Activated naive CD4-positive, alpha-beta T cell treated with anti-CD3 and anti-CD28 coated beads, Interleukin-2, amount 50 U/mL, for 24 hours (primary cell): ENCODE measurements at regions not wholly inside any gene's neighbourhood (a gene's known extent, or its start where the extent isn't known, plus 50 kb on each side); places are given as distances from the start of the nearest gene placed in this dataset.

ENCODE experiments used
- H3K27ac Mint-ChIP-seq: one replicate; pipeline ENCODE4 v1.8.0; 2021; ENCODE audit warnings: mild to moderate bottlenecking, mixed read lengths
- H3K27me3 Mint-ChIP-seq: one replicate; pipeline ENCODE4 v1.8.0; 2021; ENCODE audit warnings: mixed read lengths
- H3K36me3 Mint-ChIP-seq: one replicate; pipeline ENCODE4 v1.8.0; 2021; ENCODE audit warnings: mixed read lengths
- H3K4me1 Mint-ChIP-seq: one replicate; pipeline ENCODE4 v1.8.0; 2021; ENCODE audit warnings: mixed read lengths
- H3K4me3 Mint-ChIP-seq: one replicate; pipeline ENCODE4 v1.8.0; 2021; ENCODE audit warnings: mild to moderate bottlenecking, mixed read lengths
- H3K9me3 Mint-ChIP-seq: one replicate; pipeline ENCODE4 v1.8.0; 2021; ENCODE audit warnings: mixed read lengths

GRCh38 chr6:44662461-44663121, 275.1 kb downstream of the CDC5L start:
- no peak overlapping the region for H3K27ac Mint-ChIP-seq
- no peak overlapping the region for H3K4me3 Mint-ChIP-seq
- H3K27me3 Mint-ChIP-seq, result no peaks in the 10 kb centered on the region

DNA sequence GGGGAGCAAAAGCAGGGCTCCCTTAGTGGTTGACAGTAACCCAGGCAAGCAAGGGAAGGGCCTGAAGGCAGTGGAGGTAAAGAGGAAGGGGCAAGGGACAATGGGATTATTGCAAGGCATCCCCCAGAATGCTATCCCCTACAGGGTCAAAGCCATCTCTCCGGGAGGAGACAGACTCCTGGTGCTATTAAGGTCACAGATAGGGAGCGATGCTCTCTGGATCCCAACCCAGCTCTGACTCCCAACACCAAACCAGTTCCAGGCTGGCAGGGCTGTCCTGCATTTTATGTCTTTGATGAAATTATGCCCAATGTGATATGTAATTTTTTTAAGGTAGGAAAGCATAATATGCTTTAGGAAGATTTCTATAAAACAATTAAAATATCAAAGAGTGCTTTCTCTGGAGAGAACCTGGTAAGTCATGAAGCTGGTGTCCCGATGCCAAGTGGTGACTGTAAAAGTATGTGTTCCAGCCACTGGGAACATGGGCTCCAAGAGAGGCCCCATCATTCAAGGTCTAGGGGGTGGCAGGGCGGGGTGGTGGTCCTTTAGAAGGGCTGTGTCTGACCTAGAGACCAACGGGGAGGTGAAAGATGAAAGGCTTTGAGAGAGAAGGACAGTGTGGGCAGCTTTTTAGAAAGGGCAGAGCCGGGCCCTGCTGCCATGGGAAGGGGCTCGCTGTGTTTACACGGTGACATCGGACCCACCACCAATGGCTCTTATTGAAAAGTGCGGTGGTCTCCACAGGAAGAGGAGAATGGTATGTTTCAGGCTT, 276.5 kb downstream of the CDC5L start:
- H3K4me1 Mint-ChIP-seq, result no peaks in the 10 kb centered on the region
- no peak overlapping the region for H3K4me3 Mint-ChIP-seq
- H3K27ac Mint-ChIP-seq, result no peak overlapping the region
- no peaks in the 10 kb centered on the region for H3K27me3 Mint-ChIP-seq
- H3K36me3 Mint-ChIP-seq, result no peaks in the 10 kb centered on the region
- no peaks in the 10 kb centered on the region for H3K9me3 Mint-ChIP-seq

More at GRCh38 chr6:44662461-44663121, 275.1 kb downstream of the CDC5L start:
- H3K36me3 Mint-ChIP-seq, result no peaks in the 10 kb centered on the region
- H3K9me3 Mint-ChIP-seq, result no peaks in the 10 kb centered on the region
- H3K4me1 Mint-ChIP-seq, result no peaks in the 10 kb centered on the region

- no peak overlapping the region for H3K27ac Mint-ChIP-seq
- no peaks in the 10 kb centered on the region for H3K9me3 Mint-ChIP-seq
- H3K27me3 Mint-ChIP-seq, result no peaks in the 10 kb centered on the region
- no peaks in the 10 kb centered on the region for H3K4me1 Mint-ChIP-seq
- no peaks in the 10 kb centered on the region for H3K36me3 Mint-ChIP-seq
- no peak overlapping the region for H3K4me3 Mint-ChIP-seq
Observed at GRCh38 chr6:44664716-44665115, 277.2 kb downstream of the CDC5L start.

GRCh38 chr6:44665143-44665542, 277.6 kb downstream of the CDC5L start:
- Mint-ChIP-seq H3K36me3 (no peaks in the 10 kb centered on the region), H3K27ac (no peak overlapping the region), H3K9me3 (no peaks in the 10 kb centered on the region), H3K4me1 (no peaks in the 10 kb centered on the region), H3K4me3 (no peak overlapping the region), H3K27me3 (no peaks in the 10 kb centered on the region)

GRCh38 chr6:44665683-44666082, 278.2 kb downstream of the CDC5L start:
- Mint-ChIP-seq H3K36me3 (no peaks in the 10 kb centered on the region), H3K27me3 (no peaks in the 10 kb centered on the region)

GRCh38 chr6:44666324-44666723, 278.8 kb downstream of the CDC5L start:
- Mint-ChIP-seq H3K27me3 (no peaks in the 10 kb centered on the region), H3K9me3 (no peaks in the 10 kb centered on the region), H3K36me3 (no peaks in the 10 kb centered on the region), H3K4me1 (no peaks in the 10 kb centered on the region), H3K4me3 (no peak overlapping the region), H3K27ac (no peak overlapping the region)

More at GRCh38 chr6:44665683-44666082, 278.2 kb downstream of the CDC5L start:
- Mint-ChIP-seq H3K4me1 (no peaks in the 10 kb centered on the region), H3K9me3 (no peaks in the 10 kb centered on the region), H3K4me3 (no peak overlapping the region), H3K27ac (no peak overlapping the region)

DNA sequence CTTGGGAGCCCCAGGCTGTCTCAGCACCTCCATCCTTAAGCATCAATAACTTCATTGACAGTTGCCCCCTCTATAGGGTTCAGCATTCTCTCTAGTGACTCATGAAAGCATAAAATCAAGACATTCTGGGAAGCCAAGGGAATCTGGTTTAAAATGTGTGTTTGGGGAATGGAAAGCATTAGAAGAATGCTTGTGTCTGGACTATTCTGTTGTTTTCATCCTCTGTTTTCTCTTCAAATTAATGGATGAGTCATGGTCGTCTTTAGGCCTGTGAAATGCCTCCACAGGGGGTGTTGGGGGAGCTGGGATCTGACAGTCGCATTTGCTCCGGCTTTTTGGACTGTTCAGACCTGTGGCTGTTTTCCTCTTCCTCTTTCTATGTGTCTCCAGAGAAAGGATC, 279.7 kb downstream of the CDC5L start:
- no peaks in the 10 kb centered on the region for H3K36me3 Mint-ChIP-seq
- H3K27ac Mint-ChIP-seq, result no peak overlapping the region
- H3K9me3 Mint-ChIP-seq, result no peaks in the 10 kb centered on the region
- H3K4me3 Mint-ChIP-seq, result no peak overlapping the region
- H3K4me1 Mint-ChIP-seq, result no peaks in the 10 kb centered on the region
- H3K27me3 Mint-ChIP-seq, result peaks cover 2% of the 10 kb centered on the region

DNA sequence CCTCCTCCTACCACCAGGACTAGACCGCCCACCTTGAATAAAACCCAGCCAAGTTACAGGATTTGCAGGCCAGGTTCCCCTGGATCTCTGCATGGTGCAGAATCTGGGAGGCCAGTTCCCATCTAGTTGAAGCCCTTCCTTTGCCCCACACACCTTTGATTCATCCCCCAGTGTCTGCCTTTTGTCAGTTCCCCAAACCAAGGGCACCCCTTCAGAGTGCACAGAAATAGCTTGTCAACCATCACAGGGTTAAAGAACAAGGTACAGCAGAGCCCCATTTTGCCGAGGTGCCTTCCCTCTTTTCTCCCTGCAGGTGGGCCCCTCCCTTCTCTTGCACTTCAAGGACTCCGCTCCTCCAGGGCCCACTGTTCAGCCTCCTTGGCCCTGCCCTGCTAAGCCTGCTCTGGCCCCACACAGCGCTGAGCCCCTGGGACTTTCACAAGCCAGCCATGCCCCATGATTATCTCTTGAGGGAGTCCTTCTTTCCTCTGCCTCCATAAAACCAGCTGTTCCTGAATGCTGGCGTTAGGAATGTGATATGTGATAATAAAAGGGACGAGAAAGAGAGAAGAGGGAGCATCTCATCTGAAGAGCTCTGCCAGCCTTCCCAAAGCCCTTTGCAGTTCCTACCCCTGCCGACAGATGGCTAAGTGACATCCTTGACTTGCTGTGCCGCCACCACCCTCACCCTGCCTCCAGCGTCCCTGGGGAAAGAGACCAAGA, 280.3 kb downstream of the CDC5L start:
- H3K9me3 Mint-ChIP-seq, result no peaks in the 10 kb centered on the region
- H3K4me3 Mint-ChIP-seq, result no peak overlapping the region
- no peaks in the 10 kb centered on the region for H3K4me1 Mint-ChIP-seq
- no peaks in the 10 kb centered on the region for H3K36me3 Mint-ChIP-seq
- no peak overlapping the region for H3K27ac Mint-ChIP-seq
- peaks cover 2% of the 10 kb centered on the region for H3K27me3 Mint-ChIP-seq

DNA sequence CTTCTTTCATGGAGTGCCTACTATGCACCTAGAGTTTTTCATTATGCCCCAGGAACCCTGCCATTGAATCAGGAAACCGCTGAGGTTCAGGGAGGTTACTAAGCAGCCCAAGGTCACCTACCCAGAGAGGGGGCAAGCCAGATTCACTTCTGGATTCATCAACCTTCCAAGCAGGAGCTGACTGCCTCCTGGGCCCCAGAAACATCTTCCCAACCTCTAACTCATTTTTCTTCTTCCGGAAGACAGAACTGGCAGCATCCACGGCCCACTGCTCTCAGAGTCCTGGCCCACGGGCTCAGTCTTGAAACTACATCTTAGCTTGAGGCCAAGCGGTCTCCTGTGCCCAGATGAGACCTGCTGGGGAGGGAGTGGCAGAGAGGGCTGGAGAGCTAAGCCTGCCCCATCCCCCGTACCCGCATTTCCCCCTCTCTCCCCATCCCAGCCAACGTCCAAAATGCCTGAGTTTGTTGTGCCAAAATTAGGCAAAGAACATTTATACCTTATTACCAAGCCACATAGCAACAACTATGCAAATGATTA, 281.0 kb downstream of the CDC5L start:
- no peaks in the 10 kb centered on the region for H3K4me1 Mint-ChIP-seq
- no peaks in the 10 kb centered on the region for H3K36me3 Mint-ChIP-seq
- H3K27ac Mint-ChIP-seq, result no peak overlapping the region

DNA sequence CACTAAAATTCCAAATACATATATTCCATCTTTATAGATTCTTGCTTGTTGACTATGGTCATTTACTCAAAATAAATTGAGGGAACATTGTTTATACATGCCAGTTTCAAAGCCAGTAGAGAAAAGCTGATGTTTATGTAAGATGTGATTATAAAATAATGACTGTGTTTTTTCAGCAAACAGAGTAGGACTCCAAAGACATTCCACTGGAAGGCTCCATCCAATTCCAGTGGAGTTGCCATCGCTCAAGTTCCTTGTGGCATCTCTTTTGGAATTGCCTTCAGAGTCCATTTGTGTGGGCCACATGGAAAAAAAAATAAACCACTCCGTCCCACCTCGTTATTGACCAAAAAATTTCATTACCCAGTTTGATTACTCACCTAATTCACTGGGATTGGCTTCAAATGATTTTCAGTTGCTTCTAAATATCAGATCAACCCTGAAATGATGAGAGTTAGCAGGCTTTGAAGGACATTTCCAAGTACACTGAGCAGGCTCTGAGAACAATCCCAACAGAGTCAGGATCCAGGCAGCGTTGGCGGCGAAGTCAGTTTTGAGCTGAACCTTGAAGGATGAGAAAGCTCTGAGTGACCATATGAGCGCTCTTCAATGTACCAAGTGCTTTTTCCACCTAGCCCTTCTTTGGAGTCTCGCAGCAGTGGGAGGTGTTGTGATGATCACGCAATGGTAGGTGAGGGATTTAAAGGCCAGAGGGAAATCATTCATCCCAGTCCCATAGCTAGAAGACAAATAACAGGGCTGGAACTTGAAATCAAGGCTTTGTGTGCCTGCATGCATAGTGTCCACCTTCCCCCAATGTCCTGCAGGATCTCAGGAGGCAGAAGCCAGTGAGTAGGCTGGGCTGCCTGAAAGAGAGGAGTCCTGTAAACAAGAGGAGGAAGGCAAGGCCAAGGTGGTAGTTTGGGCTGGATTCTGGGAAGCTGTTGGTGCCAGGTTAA, 281.7 kb downstream of the CDC5L start:
- H3K36me3 Mint-ChIP-seq, result no peaks in the 10 kb centered on the region
- H3K4me1 Mint-ChIP-seq, result no peaks in the 10 kb centered on the region
- H3K27me3 Mint-ChIP-seq, result peaks cover 2% of the 10 kb centered on the region
- H3K4me3 Mint-ChIP-seq, result no peak overlapping the region
- H3K9me3 Mint-ChIP-seq, result no peaks in the 10 kb centered on the region
- H3K27ac Mint-ChIP-seq, result no peak overlapping the region

More for the DNA sequence above, 281.0 kb downstream of the CDC5L start:
- H3K27me3 Mint-ChIP-seq, result peaks cover 2% of the 10 kb centered on the region
- H3K4me3 Mint-ChIP-seq, result no peak overlapping the region
- no peaks in the 10 kb centered on the region for H3K9me3 Mint-ChIP-seq

DNA sequence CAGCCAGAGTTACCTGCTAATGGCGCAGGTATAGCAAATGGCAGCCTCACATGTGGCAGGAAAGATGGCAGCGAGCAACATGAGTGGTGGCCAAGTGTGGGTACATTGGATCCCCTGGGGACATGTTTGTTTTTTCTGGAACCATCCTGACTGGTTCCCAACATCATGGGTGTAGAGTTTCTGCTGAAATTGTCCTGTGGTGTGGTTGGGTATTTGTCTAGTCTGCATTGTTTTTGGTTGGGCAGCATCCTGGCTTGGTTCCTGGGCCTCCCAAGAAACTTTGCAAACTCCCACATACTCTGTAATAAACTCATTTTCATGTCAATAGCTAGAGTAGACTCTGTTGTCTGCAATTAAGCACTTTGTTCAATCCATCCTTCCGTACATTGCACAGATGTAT, 282.6 kb downstream of the CDC5L start:
- no peak overlapping the region for H3K27ac Mint-ChIP-seq
- H3K4me3 Mint-ChIP-seq, result no peak overlapping the region
- peaks cover 2% of the 10 kb centered on the region for H3K27me3 Mint-ChIP-seq
- H3K4me1 Mint-ChIP-seq, result no peaks in the 10 kb centered on the region
- no peaks in the 10 kb centered on the region for H3K9me3 Mint-ChIP-seq
- H3K36me3 Mint-ChIP-seq, result no peaks in the 10 kb centered on the region

- Mint-ChIP-seq H3K4me1 (no peaks in the 10 kb centered on the region), H3K36me3 (no peaks in the 10 kb centered on the region), H3K27ac (no peak overlapping the region), H3K4me3 (no peak overlapping the region), H3K9me3 (no peaks in the 10 kb centered on the region), H3K27me3 (peaks cover 2% of the 10 kb centered on the region)
Observed at GRCh38 chr6:44671333-44671732, 283.8 kb downstream of the CDC5L start.

DNA sequence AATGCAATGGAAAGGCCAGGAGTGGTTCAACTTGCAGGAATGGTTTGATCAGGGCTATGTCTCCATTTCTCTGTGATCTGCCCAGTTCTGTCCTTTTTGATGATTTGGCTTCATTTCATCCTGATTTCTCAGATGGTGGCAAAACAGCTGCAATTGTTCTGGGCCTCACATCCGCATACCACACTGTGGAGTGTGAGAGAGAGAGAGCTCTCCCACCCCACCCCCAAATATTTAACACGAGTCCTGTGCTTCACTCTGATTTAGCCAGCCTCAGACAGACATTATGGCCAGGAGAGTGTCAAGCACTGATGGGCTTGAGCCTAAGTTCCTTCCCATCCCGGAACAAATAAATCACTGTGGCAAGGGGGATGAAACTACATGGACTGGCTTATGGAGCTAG, 284.6 kb downstream of the CDC5L start:
- no peak overlapping the region for H3K27ac Mint-ChIP-seq
- H3K36me3 Mint-ChIP-seq, result no peaks in the 10 kb centered on the region
- no peaks in the 10 kb centered on the region for H3K9me3 Mint-ChIP-seq
- peaks cover 2% of the 10 kb centered on the region for H3K27me3 Mint-ChIP-seq
- no peaks in the 10 kb centered on the region for H3K4me1 Mint-ChIP-seq
- no peak overlapping the region for H3K4me3 Mint-ChIP-seq

DNA sequence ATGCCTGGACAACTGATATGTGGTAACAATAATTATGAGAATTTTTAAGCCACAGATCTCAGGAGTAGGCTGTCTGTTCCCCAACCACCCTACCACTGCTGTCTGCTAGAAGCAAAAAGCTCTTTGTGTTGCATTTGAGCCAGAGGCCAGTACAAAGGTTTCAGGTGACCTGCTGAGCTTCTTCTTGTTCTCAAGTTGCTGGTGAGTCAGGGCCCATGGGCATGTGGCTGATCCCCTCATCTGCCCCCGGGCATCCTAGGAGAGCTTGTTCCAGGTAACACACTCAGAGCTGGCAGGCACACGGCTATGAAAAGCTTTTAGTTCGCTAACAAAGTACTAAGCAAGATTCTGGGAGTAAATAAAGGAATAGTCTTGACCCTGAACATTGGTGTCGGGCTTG, 285.3 kb downstream of the CDC5L start:
- H3K27ac Mint-ChIP-seq, result no peak overlapping the region
- peaks cover 2% of the 10 kb centered on the region for H3K27me3 Mint-ChIP-seq
- H3K4me3 Mint-ChIP-seq, result no peak overlapping the region
- H3K36me3 Mint-ChIP-seq, result no peaks in the 10 kb centered on the region
- no peaks in the 10 kb centered on the region for H3K9me3 Mint-ChIP-seq
- no peaks in the 10 kb centered on the region for H3K4me1 Mint-ChIP-seq
